WI38 (cell line): ENCODE measurements at regions not wholly inside any gene's neighbourhood (a gene's known extent, or its start where the extent isn't known, plus 50 kb on each side); places are given as distances from the start of the nearest gene placed in this dataset.

ENCODE experiments used
- H3K4me3 ChIP-seq: 2 replicates; pipeline ENCODE4 v1.5.1; 2011; ENCODE audit warnings: low read depth, mild to moderate bottlenecking, control low read depth, low read length
- CTCF ChIP-seq: IDR thresholded peaks from 2 replicates; pipeline ENCODE4 v1.5.1; 2012; ENCODE audit warnings: low read depth, mild to moderate bottlenecking, control low read depth, low read length

GRCh38 chr10:28806488-28806941, 129.2 kb downstream of the BAMBI start:
- TF ChIP-seq CTCF: no peak
- H3K4me3 ChIP-seq: no peak overlapping the region

GRCh38 chr10:28806951-28807759, 129.8 kb downstream of the BAMBI start:
- TF ChIP-seq CTCF: no peak
- no peak overlapping the region for H3K4me3 ChIP-seq

- no peak for TF ChIP-seq CTCF
Observed at GRCh38 chr10:28807760-28808613, 130.7 kb downstream of the BAMBI start.

GRCh38 chr10:28808693-28809092, 131.4 kb downstream of the BAMBI start:
- H3K4me3 ChIP-seq: no peak overlapping the region
- TF ChIP-seq CTCF: no peak

More at GRCh38 chr10:28807760-28808613, 130.7 kb downstream of the BAMBI start:
- no peak overlapping the region for H3K4me3 ChIP-seq

DNA sequence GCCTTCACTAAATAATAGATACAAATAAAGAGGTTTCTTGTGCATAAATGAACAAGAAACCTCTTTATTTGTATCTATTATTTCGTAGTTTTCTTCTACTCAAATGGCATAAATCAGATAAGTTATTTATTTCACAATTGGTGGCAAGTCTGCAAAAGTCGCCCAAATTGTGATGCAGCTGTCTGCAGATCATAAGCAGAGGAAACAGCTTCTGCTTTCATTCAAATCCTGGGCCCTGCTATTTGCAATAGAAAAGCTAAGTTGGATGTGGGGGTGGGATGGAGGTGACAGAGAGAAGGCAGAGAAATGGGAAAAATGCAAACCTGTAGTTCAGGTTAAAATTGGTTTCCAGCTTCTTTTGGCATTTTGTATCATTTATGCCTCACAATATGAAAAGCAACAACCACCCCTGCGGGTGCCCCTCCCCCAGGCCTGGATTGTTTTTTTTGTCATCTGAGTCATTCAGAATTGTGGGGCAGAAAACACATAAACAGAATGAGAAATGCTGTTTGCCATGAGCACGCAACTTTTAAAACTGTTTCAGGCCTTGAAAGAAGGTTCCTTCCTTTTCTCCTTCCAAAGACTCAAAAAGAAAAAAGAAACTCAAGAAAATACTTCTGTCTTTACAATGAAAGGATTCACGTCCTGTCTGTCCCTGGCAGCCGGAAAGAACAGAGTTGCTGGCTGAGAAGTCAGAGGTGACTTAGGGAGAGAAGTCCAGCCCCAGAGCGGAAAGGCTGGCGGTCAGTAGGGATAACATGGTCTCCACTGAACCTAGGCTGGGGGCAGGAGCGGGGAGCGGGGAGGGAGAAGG, 132.9 kb downstream of the BAMBI start:
- TF ChIP-seq CTCF: no peak
- no peak overlapping the region for H3K4me3 ChIP-seq

DNA sequence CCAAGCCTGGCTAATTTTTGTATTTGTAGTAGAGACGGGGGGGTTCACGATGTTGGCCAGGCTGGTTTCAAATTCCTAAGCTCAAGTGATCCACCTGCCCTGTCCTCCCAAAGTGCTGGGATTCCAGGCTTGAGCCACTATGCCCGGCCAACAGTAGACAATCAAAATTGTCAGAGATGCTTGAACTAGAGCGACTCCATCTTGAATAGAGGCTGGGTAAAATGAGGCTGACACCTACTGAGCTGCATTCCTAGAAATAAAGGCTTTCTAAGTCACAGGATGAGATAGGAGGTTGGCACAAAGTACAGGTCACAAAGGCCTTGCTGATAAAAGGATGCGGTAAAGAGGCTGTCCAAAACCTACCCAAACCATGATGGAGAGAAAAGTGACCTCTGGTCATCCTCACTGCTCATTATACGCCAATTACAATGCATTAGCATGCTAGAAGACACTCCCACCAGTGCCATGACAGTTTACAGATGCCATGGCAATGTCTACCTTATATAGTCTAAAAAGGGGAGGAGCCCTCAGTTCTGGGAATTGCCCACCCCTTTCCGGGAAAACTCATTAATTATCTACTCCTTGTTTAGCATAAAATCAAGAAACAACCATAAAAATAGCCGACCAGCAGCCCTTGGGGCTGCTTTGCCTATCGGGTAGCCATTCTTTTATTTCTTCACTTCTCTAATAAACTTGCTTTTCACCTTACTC, 134.5 kb downstream of the BAMBI start:
- TF ChIP-seq CTCF: no peak
- H3K4me3 ChIP-seq: no peak overlapping the region
